CD14-positive monocyte (primary cell): ENCODE measurements at regions not wholly inside any gene's neighbourhood (a gene's known extent, or its start where the extent isn't known, plus 50 kb on each side); places are given as distances from the start of the nearest gene placed in this dataset.

Source experiments
- DNase-seq, 3 donors: peaks; one replicate each; pipeline ENCODE4 v3.0.0-alpha.2; 2011 to 2022
- H2AFZ ChIP-seq: 2 replicates; pipeline ENCODE4 v1.6.0; 2012; ENCODE audit warnings: mild to moderate bottlenecking, low read depth, low read length, inconsistent platforms; ENCODE audit not compliant: insufficient read depth, poor library complexity, severe bottlenecking
- H3K27ac ChIP-seq, 2 donors: 1 replicate in 1 of 2; 2 replicates in 1 of 2; pipeline ENCODE4 v1.5.1; 2012 to 2013; ENCODE audit warnings: low read length in 2 of 2, control low read depth in 1 of 2, inconsistent platforms in 1 of 2, low read depth in 1 of 2, mild to moderate bottlenecking in 1 of 2
- H3K27me3 ChIP-seq, 2 donors: one replicate each; pipeline versions ENCODE4 v1.6.0 to v1.6.1; 2011 to 2013; ENCODE audit warnings: low read length in 2 of 2; ENCODE audit not compliant: control insufficient read depth in 2 of 2, insufficient read depth in 2 of 2
- H3K36me3 ChIP-seq, 2 donors: replicated peaks in 1 of 2; 1 replicate in 1 of 2; 2 replicates in 1 of 2; pipeline versions ENCODE4 v1.5.1 to v1.6.1; 2012 to 2013; ENCODE audit warnings: low read length in 2 of 2, control low read depth in 1 of 2, inconsistent platforms in 1 of 2, mild to moderate bottlenecking in 1 of 2; ENCODE audit not compliant: insufficient read depth in 2 of 2, control insufficient read depth in 1 of 2
- H3K4me1 ChIP-seq, 2 donors: 1 replicate in 1 of 2; 2 replicates in 1 of 2; pipeline versions ENCODE4 v1.5.1 to v1.6.1; 2012 to 2013; ENCODE audit warnings: low read length in 2 of 2, control low read depth in 1 of 2, inconsistent platforms in 1 of 2, mild to moderate bottlenecking in 1 of 2, moderate library complexity in 1 of 2; ENCODE audit not compliant: insufficient read depth in 2 of 2, control insufficient read depth in 1 of 2
- H3K4me2 ChIP-seq: replicated peaks from 2 replicates; pipeline ENCODE3; 2012; ENCODE audit warnings: low read length, moderate library complexity, mild to moderate bottlenecking; ENCODE audit not compliant: poor library complexity, severe bottlenecking; ENCODE audit errors: extremely low read depth
- H3K4me3 ChIP-seq, 3 experiments: fragments of 200-600 bp in 1 of 3; sonication (generic) in 1 of 3; replicated peaks in 1 of 3; 1 replicate in 2 of 3; 2 replicates in 1 of 3; pipeline ENCODE4 v1.5.1; 2011 to 2013; ENCODE audit warnings: low read length in 3 of 3, mild to moderate bottlenecking in 3 of 3, control low read depth in 2 of 3, low read depth in 2 of 3, inconsistent platforms in 1 of 3, moderate library complexity in 1 of 3
- H3K79me2 ChIP-seq: 2 replicates; pipeline ENCODE4 v1.6.0; 2012; ENCODE audit warnings: mild to moderate bottlenecking, control low read depth, inconsistent platforms, low read length, moderate library complexity; ENCODE audit not compliant: insufficient read depth
- H3K9ac ChIP-seq: 2 replicates; pipeline ENCODE4 v1.6.0; 2017; ENCODE audit warnings: low read length, mild to moderate bottlenecking; ENCODE audit not compliant: insufficient read depth, poor library complexity, severe bottlenecking
- H3K9me3 ChIP-seq, 2 donors: replicated peaks in 1 of 2; 1 replicate in 1 of 2; 2 replicates in 1 of 2; pipeline versions ENCODE4 v1.5.1 to v1.6.1; 2012 to 2013; ENCODE audit warnings: low read length in 2 of 2, control low read depth in 1 of 2; ENCODE audit not compliant: control insufficient read depth in 1 of 2, insufficient read depth in 1 of 2
- H4K20me1 ChIP-seq: 2 replicates; pipeline ENCODE4 v1.6.0; 2012; ENCODE audit warnings: mild to moderate bottlenecking, low read length, control low read depth, moderate library complexity; ENCODE audit not compliant: insufficient read depth
- H3K27ac Mint-ChIP-seq, 7 donors: one replicate each; pipeline ENCODE4 v1.8.0; 2020; ENCODE audit warnings: mild to moderate bottlenecking in 7 of 7, mixed read lengths in 7 of 7, moderate library complexity in 6 of 7, inconsistent platforms in 2 of 7
- H3K27me3 Mint-ChIP-seq, 3 donors: one replicate each; pipeline ENCODE4 v1.8.0; 2021 to 2022; ENCODE audit warnings: low read depth in 3 of 3, mild to moderate bottlenecking in 3 of 3, mixed read lengths in 3 of 3, moderate library complexity in 3 of 3, inconsistent platforms in 1 of 3
- H3K36me3 Mint-ChIP-seq, 2 donors: one replicate each; pipeline ENCODE4 v1.8.0; 2020; ENCODE audit warnings: mixed read lengths in 2 of 2, inconsistent platforms in 1 of 2, mild to moderate bottlenecking in 1 of 2
- H3K4me1 Mint-ChIP-seq: one replicate; pipeline ENCODE4 v1.8.0; 2020; ENCODE audit warnings: mild to moderate bottlenecking, mixed read lengths
- H3K4me3 Mint-ChIP-seq, 2 donors: one replicate each; pipeline ENCODE4 v1.8.0; 2020; ENCODE audit warnings: mild to moderate bottlenecking in 2 of 2, mixed read lengths in 2 of 2, moderate library complexity in 1 of 2
- H3K9me3 Mint-ChIP-seq, 7 donors: one replicate each; pipeline ENCODE4 v1.8.0; 2020 to 2022; ENCODE audit warnings: mixed read lengths in 7 of 7, mild to moderate bottlenecking in 6 of 7, moderate library complexity in 6 of 7, inconsistent platforms in 2 of 7
- WGBS: methylation state at CpG from one replicate; pipeline ENCODE4 v1.1.5; 2013; ENCODE audit warnings: missing lambda C conversion rate; ENCODE audit not compliant: insufficient coverage; 5-methylcytosine and 5-hydroxymethylcytosine counted together
- intact Hi-C, 2 donors: fragments of 100-400 bp; cut with micrococcal nuclease; formaldehyde crosslinking; loops; one replicate each; pipeline versions ENCODE4 v1.15.0 to v1.15.1; 2023
- TF ChIP-seq, protein P1 (sequence below): fragments of 200-600 bp; IDR thresholded peaks from one replicate; pipeline ENCODE4 v1.8.0; 2022; ENCODE audit warnings: antibody characterized with exemption, mild to moderate bottlenecking

DNA sequence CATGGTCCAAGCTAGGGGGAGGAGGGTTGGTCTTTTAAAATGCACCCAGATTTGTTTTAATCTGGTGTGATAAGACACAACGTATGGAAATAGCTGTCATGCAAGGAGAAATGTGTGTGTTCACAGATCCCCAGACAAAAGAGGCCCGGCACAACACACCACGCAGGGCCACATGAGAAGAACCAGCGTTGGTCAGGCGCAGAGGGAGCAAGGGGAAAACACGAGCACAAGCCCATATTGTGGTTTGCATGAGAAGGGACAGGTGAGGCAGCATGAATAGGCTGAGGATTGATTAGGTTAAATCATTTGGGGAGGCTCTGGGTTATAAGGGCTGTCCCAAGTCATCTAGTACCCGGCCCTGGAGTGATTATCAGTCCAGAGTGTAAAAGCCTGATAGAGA lies 272.5 kb upstream of the NCKAP5 start:
- Histone ChIP-seq H3K79me2 (no peaks in the 10 kb centered on the region), H3K4me1 (no peaks in the 10 kb centered on the region), H3K4me2 (no peak overlapping the region), H2AFZ (no peak overlapping the region), H4K20me1 (no peaks in the 10 kb centered on the region), H3K9ac (no peak overlapping the region), H3K9me3 (no peaks in the 10 kb centered on the region), H3K36me3 (no peaks in the 10 kb centered on the region), H3K27ac (no peak overlapping the region), H3K27me3 (no peaks in the 10 kb centered on the region), H3K4me3 (no peak overlapping the region)
- WGBS: 88% methylated on average over 6 of the region's 7 CpGs
- TF ChIP-seq, protein P1, sequence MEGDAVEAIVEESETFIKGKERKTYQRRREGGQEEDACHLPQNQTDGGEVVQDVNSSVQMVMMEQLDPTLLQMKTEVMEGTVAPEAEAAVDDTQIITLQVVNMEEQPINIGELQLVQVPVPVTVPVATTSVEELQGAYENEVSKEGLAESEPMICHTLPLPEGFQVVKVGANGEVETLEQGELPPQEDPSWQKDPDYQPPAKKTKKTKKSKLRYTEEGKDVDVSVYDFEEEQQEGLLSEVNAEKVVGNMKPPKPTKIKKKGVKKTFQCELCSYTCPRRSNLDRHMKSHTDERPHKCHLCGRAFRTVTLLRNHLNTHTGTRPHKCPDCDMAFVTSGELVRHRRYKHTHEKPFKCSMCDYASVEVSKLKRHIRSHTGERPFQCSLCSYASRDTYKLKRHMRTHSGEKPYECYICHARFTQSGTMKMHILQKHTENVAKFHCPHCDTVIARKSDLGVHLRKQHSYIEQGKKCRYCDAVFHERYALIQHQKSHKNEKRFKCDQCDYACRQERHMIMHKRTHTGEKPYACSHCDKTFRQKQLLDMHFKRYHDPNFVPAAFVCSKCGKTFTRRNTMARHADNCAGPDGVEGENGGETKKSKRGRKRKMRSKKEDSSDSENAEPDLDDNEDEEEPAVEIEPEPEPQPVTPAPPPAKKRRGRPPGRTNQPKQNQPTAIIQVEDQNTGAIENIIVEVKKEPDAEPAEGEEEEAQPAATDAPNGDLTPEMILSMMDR: no peak
- no peaks in the 10 kb centered on the region for H3K4me1 Mint-ChIP-seq
- no peak for DNase-seq
- no peak overlapping the region for H3K27ac Mint-ChIP-seq
- no peak overlapping the region for H3K4me3 Mint-ChIP-seq
- H3K36me3 Mint-ChIP-seq: no peaks in the 10 kb centered on the region
- intact Hi-C loops: loop anchor here in 1 of 2 donors (5.0 kb wide), 1 partner anchor 1293 kb away; no protein-coding TSS in a partner anchor
- no peaks in the 10 kb centered on the region for H3K9me3 Mint-ChIP-seq
- peaks cover 4 to 7% (median 7%) of the 10 kb centered on the region in 3 donors for H3K27me3 Mint-ChIP-seq

DNA sequence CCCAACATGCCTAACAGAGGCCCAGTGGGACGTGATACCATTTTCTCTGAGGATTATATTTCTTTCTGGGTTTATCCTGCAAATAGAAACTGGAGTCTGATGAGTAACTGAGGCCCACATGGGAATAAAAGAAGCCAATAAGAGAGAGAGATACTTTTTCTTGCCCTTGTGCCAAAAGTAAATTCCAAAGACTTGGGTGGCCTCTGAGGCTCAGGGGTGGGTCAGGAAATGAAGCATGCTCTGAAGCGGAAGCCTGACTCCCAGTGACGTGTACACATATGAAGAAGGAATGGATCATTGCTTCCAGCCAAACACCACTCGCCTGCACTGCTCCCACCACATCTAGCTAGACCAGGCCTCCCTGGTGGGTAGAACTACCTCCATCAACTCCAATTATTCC lies 273.6 kb upstream of the NCKAP5 start:
- Mint-ChIP-seq H3K27ac (no peak overlapping the region), H3K4me1 (no peaks in the 10 kb centered on the region), H3K4me3 (no peak overlapping the region), H3K36me3 (no peaks in the 10 kb centered on the region), H3K27me3 (peaks cover 4 to 11% (median 7%) of the 10 kb centered on the region in 3 donors), H3K9me3 (no peaks in the 10 kb centered on the region)
- no peak overlapping the region for H3K9ac ChIP-seq
- no CpG with 5 or more reads among the region's 4 CpGs for WGBS
- no peak overlapping the region for H3K4me3 ChIP-seq
- no peak overlapping the region for H3K4me2 ChIP-seq
- TF ChIP-seq, protein P1: no peak
- no peak for DNase-seq
- H3K27ac ChIP-seq: no peak overlapping the region
- H3K27me3 ChIP-seq: no peaks in the 10 kb centered on the region
- H2AFZ ChIP-seq: no peak overlapping the region
- H4K20me1 ChIP-seq: no peaks in the 10 kb centered on the region
- no peaks in the 10 kb centered on the region for H3K79me2 ChIP-seq
- no peaks in the 10 kb centered on the region for H3K4me1 ChIP-seq
- no peaks in the 10 kb centered on the region for H3K36me3 ChIP-seq
- intact Hi-C loops: loop anchor here in 1 of 2 donors (5.0 kb wide), 1 partner anchor 1295 kb away; no protein-coding TSS in a partner anchor
- no peaks in the 10 kb centered on the region for H3K9me3 ChIP-seq
